GM19463 (cell line): ENCODE measurements at regions not wholly inside any gene's neighbourhood (a gene's known extent, or its start where the extent isn't known, plus 50 kb on each side); places are given as distances from the start of the nearest gene placed in this dataset.

Experiments used
- ATAC-seq: cut with Tn5 transposase; IDR thresholded peaks from one replicate; pipeline ENCODE4 v1.9.1; 2021; ENCODE audit warnings: mild to moderate bottlenecking, moderate library complexity; ENCODE audit not compliant: unreplicated experiment

GRCh38 chr2:59711121-59711520 is 842.3 kb downstream of the BCL11A start:
- ATAC-seq: no peak

- no peak for ATAC-seq
Measured at GRCh38 chr2:59706729-59707128, 846.7 kb downstream of the BCL11A start.

GRCh38 chr2:59703796-59704195 is 849.7 kb downstream of the BCL11A start:
- no peak for ATAC-seq

GRCh38 chr2:59702026-59702425 is 851.4 kb downstream of the BCL11A start:
- ATAC-seq: no peak

- ATAC-seq: no peak
Measured at GRCh38 chr2:59701271-59701994, 852.0 kb downstream of the BCL11A start.

GRCh38 chr2:59694176-59694575 is 859.3 kb downstream of the BCL11A start:
- no peak for ATAC-seq

- no peak for ATAC-seq
Measured at GRCh38 chr2:59693231-59693959, 860.1 kb downstream of the BCL11A start.

- no peak for ATAC-seq
Measured at GRCh38 chr2:59691518-59692190, 861.8 kb downstream of the BCL11A start.

- no peak for ATAC-seq
Measured at GRCh38 chr2:59690849-59691248, 862.6 kb downstream of the BCL11A start.

- no peak for ATAC-seq
Measured at GRCh38 chr2:59684771-59685166, 868.7 kb downstream of the BCL11A start.

GRCh38 chr2:59684116-59684770 is 869.2 kb downstream of the BCL11A start:
- no peak for ATAC-seq

GRCh38 chr2:59680863-59681262 is 872.6 kb downstream of the BCL11A start:
- ATAC-seq: no peak

GRCh38 chr2:59677158-59677557 is 876.3 kb downstream of the BCL11A start:
- ATAC-seq: no peak

GRCh38 chr2:59674100-59674499 is 879.4 kb downstream of the BCL11A start:
- ATAC-seq: no peak

GRCh38 chr2:59665021-59665420 is 888.4 kb downstream of the BCL11A start:
- ATAC-seq: no peak

GRCh38 chr2:59662127-59662861 is 891.2 kb downstream of the BCL11A start:
- no peak for ATAC-seq

- no peak for ATAC-seq
Measured at GRCh38 chr2:59660262-59660661, 893.2 kb downstream of the BCL11A start.

GRCh38 chr2:59658906-59659635 is 894.4 kb downstream of the BCL11A start:
- no peak for ATAC-seq

- ATAC-seq: no peak
Measured at GRCh38 chr2:59655809-59656208, 897.6 kb downstream of the BCL11A start.

- ATAC-seq: no peak
Measured at GRCh38 chr2:59654710-59655109, 898.7 kb downstream of the BCL11A start.
